OCI-LY3 (cell line): ENCODE measurements at regions not wholly inside any gene's neighbourhood (a gene's known extent, or its start where the extent isn't known, plus 50 kb on each side); places are given as distances from the start of the nearest gene placed in this dataset.

Source experiments
- H2AFZ ChIP-seq: fragments of 200-600, 300-600 bp; shearing (Covaris generic); 2 replicates; pipeline ENCODE4 v1.6.0; 2014; ENCODE audit warnings: antibody characterized with exemption, low read depth, low read length
- H3K27ac ChIP-seq: fragments of 200-600, 300-600 bp; sonication (generic); 2 replicates; pipeline ENCODE4 v1.5.1; 2014; ENCODE audit warnings: mild to moderate bottlenecking, low read length, moderate library complexity, mixed read lengths
- H3K27me3 ChIP-seq: fragments of 200-600, 300-600 bp; sonication (generic); 2 replicates; pipeline ENCODE4 v1.6.1; 2014; ENCODE audit warnings: low read depth, low read length, mixed read lengths
- H3K36me3 ChIP-seq: fragments of 200-600, 300-600 bp; sonication (generic); replicated peaks from 2 replicates; pipeline ENCODE3; 2014; ENCODE audit warnings: low read depth, low read length, mixed read lengths
- H3K4me1 ChIP-seq: fragments of 300-600, 200-600 bp; sonication (generic); 2 replicates; pipeline ENCODE4 v1.6.1; 2014; ENCODE audit warnings: low read length, mixed read lengths
- H3K4me2 ChIP-seq: fragments of 200-600, 300-600 bp; sonication (generic); 2 replicates; pipeline ENCODE4 v1.6.1; 2014; ENCODE audit warnings: low read length, mixed read lengths
- H3K4me3 ChIP-seq: fragments of 300-600, 200-600 bp; sonication (generic); 2 replicates; pipeline ENCODE4 v1.5.1; 2014; ENCODE audit warnings: antibody characterized with exemption, mild to moderate bottlenecking, low read length, moderate library complexity
- H3K79me2 ChIP-seq: fragments of 300-600, 200-600 bp; shearing (Covaris generic); 2 replicates; pipeline ENCODE4 v1.6.1; 2014; ENCODE audit warnings: mild to moderate bottlenecking, low read length, mixed read lengths
- H3K9ac ChIP-seq: fragments of 300-600, 200-600 bp; shearing (Covaris generic); 2 replicates; pipeline ENCODE4 v1.6.0; 2014; ENCODE audit warnings: mild to moderate bottlenecking, low read length, moderate library complexity
- H3K9me3 ChIP-seq: fragments of 200-600, 300-600 bp; shearing (Covaris generic); 2 replicates; pipeline ENCODE4 v1.6.1; 2014; ENCODE audit warnings: low read length, mixed read lengths; ENCODE audit not compliant: insufficient read depth
- H4K20me1 ChIP-seq: fragments of 200-600, 300-600 bp; sonication (generic); 2 replicates; pipeline ENCODE4 v1.6.1; 2016; ENCODE audit warnings: low read length, mixed read lengths; ENCODE audit not compliant: insufficient read depth
- EZH2phosphoT487 ChIP-seq: fragments of 200-600 bp; shearing (Covaris generic); IDR thresholded peaks from 2 replicates; pipeline ENCODE4 v1.6.1; 2018; ENCODE audit warnings: antibody characterized with exemption, mixed run types, low read depth
- TF ChIP-seq, protein P1 (sequence below): fragments of 200-600, 300-600 bp; sonication (generic); IDR thresholded peaks from 2 replicates; pipeline ENCODE4 v1.5.1; 2014; ENCODE audit warnings: antibody characterized with exemption, low read length, low read depth

- TF ChIP-seq EZH2phosphoT487, result no peak
- TF ChIP-seq, protein P1, sequence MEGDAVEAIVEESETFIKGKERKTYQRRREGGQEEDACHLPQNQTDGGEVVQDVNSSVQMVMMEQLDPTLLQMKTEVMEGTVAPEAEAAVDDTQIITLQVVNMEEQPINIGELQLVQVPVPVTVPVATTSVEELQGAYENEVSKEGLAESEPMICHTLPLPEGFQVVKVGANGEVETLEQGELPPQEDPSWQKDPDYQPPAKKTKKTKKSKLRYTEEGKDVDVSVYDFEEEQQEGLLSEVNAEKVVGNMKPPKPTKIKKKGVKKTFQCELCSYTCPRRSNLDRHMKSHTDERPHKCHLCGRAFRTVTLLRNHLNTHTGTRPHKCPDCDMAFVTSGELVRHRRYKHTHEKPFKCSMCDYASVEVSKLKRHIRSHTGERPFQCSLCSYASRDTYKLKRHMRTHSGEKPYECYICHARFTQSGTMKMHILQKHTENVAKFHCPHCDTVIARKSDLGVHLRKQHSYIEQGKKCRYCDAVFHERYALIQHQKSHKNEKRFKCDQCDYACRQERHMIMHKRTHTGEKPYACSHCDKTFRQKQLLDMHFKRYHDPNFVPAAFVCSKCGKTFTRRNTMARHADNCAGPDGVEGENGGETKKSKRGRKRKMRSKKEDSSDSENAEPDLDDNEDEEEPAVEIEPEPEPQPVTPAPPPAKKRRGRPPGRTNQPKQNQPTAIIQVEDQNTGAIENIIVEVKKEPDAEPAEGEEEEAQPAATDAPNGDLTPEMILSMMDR, result no peak
- no peak overlapping the region for H3K9ac ChIP-seq
- no peak overlapping the region for H3K4me3 ChIP-seq
- H3K27me3 ChIP-seq, result no peaks in the 10 kb centered on the region
- H4K20me1 ChIP-seq, result no peaks in the 10 kb centered on the region
- no peak overlapping the region for H2AFZ ChIP-seq
- no peaks in the 10 kb centered on the region for H3K36me3 ChIP-seq
- no peak overlapping the region for H3K4me2 ChIP-seq
- H3K4me1 ChIP-seq, result no peaks in the 10 kb centered on the region
- no peaks in the 10 kb centered on the region for H3K79me2 ChIP-seq
- H3K9me3 ChIP-seq, result no peaks in the 10 kb centered on the region
- H3K27ac ChIP-seq, result no peak overlapping the region
These were observed 147.2 kb downstream of the DACT1 start for GRCh38 chr14:58784931-58785330.

DNA sequence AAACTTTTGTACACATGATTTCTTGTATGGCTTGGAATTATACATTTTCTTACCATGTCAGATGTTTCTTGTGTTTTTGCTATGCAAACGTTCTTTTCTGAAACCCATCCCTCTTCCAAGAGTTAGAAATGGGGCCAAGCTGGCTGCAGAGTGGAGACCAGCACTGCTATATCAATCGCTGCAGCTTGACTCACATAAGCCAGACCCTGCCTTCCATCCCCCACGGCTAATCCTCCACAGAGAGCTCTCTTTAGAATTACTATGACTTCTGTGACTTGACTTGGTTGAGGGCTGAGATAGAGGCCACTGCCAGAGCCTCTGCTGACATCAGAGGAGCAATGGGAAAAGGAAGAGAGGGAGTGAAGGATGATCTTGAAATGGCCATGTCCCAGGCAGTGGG lies 147.9 kb downstream of the DACT1 start:
- H3K27ac ChIP-seq, result no peak overlapping the region
- no peaks in the 10 kb centered on the region for H3K36me3 ChIP-seq

GRCh38 chr14:58787592-58787991 lies 149.8 kb downstream of the DACT1 start:
- no peaks in the 10 kb centered on the region for H3K36me3 ChIP-seq
- H3K4me2 ChIP-seq, result no peak overlapping the region
- H2AFZ ChIP-seq, result no peak overlapping the region
- no peaks in the 10 kb centered on the region for H3K9me3 ChIP-seq
- no peak overlapping the region for H3K27ac ChIP-seq
- no peaks in the 10 kb centered on the region for H3K27me3 ChIP-seq
- H3K79me2 ChIP-seq, result no peaks in the 10 kb centered on the region
- no peak overlapping the region for H3K9ac ChIP-seq
- no peak overlapping the region for H3K4me3 ChIP-seq
- no peaks in the 10 kb centered on the region for H3K4me1 ChIP-seq
- no peaks in the 10 kb centered on the region for H4K20me1 ChIP-seq
- TF ChIP-seq EZH2phosphoT487, result no peak
- TF ChIP-seq, protein P1, result no peak

More for the DNA sequence above, 147.9 kb downstream of the DACT1 start:
- Histone ChIP-seq H4K20me1 (no peaks in the 10 kb centered on the region), H3K4me3 (no peak overlapping the region), H3K27me3 (no peaks in the 10 kb centered on the region), H3K79me2 (no peaks in the 10 kb centered on the region), H3K4me2 (no peak overlapping the region), H3K9ac (no peak overlapping the region), H2AFZ (no peak overlapping the region), H3K4me1 (no peaks in the 10 kb centered on the region), H3K9me3 (no peaks in the 10 kb centered on the region)
- TF ChIP-seq, protein P1, result no peak
- TF ChIP-seq EZH2phosphoT487, result no peak

DNA sequence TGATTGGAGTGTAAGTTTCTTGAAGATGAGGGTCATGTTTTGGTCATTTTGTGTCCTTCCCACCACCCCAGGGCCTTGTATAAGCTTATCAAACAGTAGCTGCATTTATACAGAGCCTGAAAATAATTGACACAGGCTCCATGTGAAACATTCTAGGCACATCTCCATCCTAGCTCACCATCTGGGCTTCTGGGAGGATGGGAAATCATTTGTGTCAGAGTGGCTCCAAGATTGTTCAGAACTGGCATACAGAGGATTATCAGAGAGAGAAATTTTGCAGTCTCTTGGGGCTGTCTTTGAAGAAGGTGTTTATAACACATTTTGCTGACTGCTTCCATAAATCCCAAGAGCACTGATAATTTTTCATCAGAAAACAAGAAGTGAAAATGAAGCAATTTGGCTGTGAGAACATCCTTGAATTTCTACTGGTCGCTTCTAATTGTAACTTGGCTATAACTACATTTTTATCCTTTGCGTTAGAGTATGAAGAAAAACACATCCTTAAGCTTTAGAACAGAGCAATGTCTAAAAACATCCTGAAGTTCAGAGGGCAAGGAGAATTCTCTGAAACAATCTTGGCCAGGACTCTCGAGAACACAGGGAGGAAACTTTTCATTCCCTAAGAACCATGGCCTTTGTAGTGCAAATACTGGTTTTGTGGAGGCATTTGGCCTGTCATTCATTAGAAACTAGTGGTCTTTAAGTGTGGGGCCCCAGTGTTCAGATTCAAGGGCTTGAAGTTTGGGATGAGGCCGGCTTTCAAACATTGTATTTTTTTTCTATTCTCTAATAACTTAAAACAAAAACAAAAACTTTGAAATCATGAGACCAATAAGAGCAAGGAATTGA lies 151.1 kb downstream of the DACT1 start:
- no peak overlapping the region for H3K4me3 ChIP-seq
- H3K79me2 ChIP-seq, result no peaks in the 10 kb centered on the region
- no peak overlapping the region for H3K4me2 ChIP-seq
- no peaks in the 10 kb centered on the region for H3K36me3 ChIP-seq
- H3K4me1 ChIP-seq, result peaks cover 7% of the 10 kb centered on the region
- H4K20me1 ChIP-seq, result no peaks in the 10 kb centered on the region
- H3K27ac ChIP-seq, result no peak overlapping the region
- no peak overlapping the region for H2AFZ ChIP-seq
- no peaks in the 10 kb centered on the region for H3K27me3 ChIP-seq
- TF ChIP-seq EZH2phosphoT487, result no peak
- TF ChIP-seq, protein P1, result no peak
- H3K9ac ChIP-seq, result no peak overlapping the region
- no peaks in the 10 kb centered on the region for H3K9me3 ChIP-seq
